SKM-1 treated with dmso at 0.1 percent for 144 hours (cell line): ENCODE measurements at regions not wholly inside any gene's neighbourhood (a gene's known extent, or its start where the extent isn't known, plus 50 kb on each side); places are given as distances from the start of the nearest gene placed in this dataset.

Experiments used
- DNase-seq: peaks from one replicate; lab custom pipeline; 2025; ENCODE audit not compliant: unreplicated experiment; lab: John Stamatoyannopoulos, UW

GRCh38 chr1:208413006-208413405, 168.8 kb upstream of the PLXNA2 start:
- DNase-seq = no peak

- DNase-seq = no peak
Observed at GRCh38 chr1:208418667-208419066, 174.5 kb upstream of the PLXNA2 start.

GRCh38 chr1:208419746-208420420, 175.7 kb upstream of the PLXNA2 start:
- no peak for DNase-seq

GRCh38 chr1:208420696-208421095, 176.5 kb upstream of the PLXNA2 start:
- no peak for DNase-seq

- DNase-seq = peak; percentile 5
Observed at GRCh38 chr1:208421486-208421885, 177.3 kb upstream of the PLXNA2 start.

GRCh38 chr1:208423526-208423925, 179.3 kb upstream of the PLXNA2 start:
- DNase-seq = peak; percentile 26

- DNase-seq = no peak
Observed at GRCh38 chr1:208425096-208425495, 180.9 kb upstream of the PLXNA2 start.

- DNase-seq = no peak
Observed at GRCh38 chr1:208430220-208430619, 186.0 kb upstream of the PLXNA2 start.

- DNase-seq = no peak
Observed at GRCh38 chr1:208431721-208432120, 187.5 kb upstream of the PLXNA2 start.

GRCh38 chr1:208432346-208432745, 188.2 kb upstream of the PLXNA2 start:
- no peak for DNase-seq

- no peak for DNase-seq
Observed at GRCh38 chr1:208433086-208433485, 188.9 kb upstream of the PLXNA2 start.

- DNase-seq = no peak
Observed at GRCh38 chr1:208433971-208434370, 189.8 kb upstream of the PLXNA2 start.

- no peak for DNase-seq
Observed at GRCh38 chr1:208437401-208437800, 193.2 kb upstream of the PLXNA2 start.

GRCh38 chr1:208438112-208438699, 194.0 kb upstream of the PLXNA2 start:
- no peak for DNase-seq

- no peak for DNase-seq
Observed at GRCh38 chr1:208445758-208446203, 201.6 kb upstream of the PLXNA2 start.

GRCh38 chr1:208446271-208446691, 202.1 kb upstream of the PLXNA2 start:
- DNase-seq = no peak

- DNase-seq = no peak
Observed at GRCh38 chr1:208448425-208448824, 204.2 kb upstream of the PLXNA2 start.

GRCh38 chr1:208449951-208450350, 205.8 kb upstream of the PLXNA2 start:
- DNase-seq = no peak

GRCh38 chr1:208450958-208451357, 206.8 kb upstream of the PLXNA2 start:
- DNase-seq = no peak

- DNase-seq = no peak
Observed at GRCh38 chr1:208455821-208456220, 211.6 kb upstream of the PLXNA2 start.

- DNase-seq = no peak
Observed at GRCh38 chr1:208456487-208456886, 212.3 kb upstream of the PLXNA2 start.

- no peak for DNase-seq
Observed at GRCh38 chr1:208460823-208461222, 216.6 kb upstream of the PLXNA2 start.

GRCh38 chr1:208461680-208462079, 217.5 kb upstream of the PLXNA2 start:
- no peak for DNase-seq
